ENCODE measurements at regions not wholly inside any gene's neighbourhood (a gene's known extent, or its start where the extent isn't known, plus 50 kb on each side); places are given as distances from the start of the nearest gene placed in this dataset.

DNA sequence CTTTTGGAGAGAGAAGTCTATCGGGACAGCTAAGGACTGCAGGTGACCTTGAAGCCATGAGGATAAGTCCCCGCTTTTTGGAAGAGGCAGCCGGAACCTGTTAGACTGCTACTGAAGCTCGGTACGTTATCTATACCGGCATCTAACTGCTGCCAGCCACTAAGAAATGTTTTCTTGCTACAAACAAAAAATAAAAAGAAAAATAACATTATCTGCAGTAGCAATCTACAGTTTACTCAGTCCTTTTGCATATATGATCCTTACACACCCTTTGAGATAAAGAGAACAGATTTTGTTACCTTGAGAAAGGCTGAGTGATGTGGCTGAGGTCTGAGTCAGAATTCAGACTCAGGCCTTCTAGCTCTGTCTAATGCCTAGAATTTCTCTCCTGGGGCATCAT is 314.6 kb downstream of the CDH26 start:
- Histone ChIP-seq H3F3A (ENCODE audit: low read length, unreplicated experiment) (no peaks in the 10 kb centered on the region), H3K9me3 (ENCODE audit: low read length) (no peaks in the 10 kb centered on the region), H2AFZ (ENCODE audit: low read length) (no peak overlapping the region), H3K9ac (ENCODE audit: low read length) (no peak overlapping the region), H3K4me3 (ENCODE audit: low read length) (no peak overlapping the region), H3K27me3 (ENCODE audit: low read length) (no peaks in the 10 kb centered on the region), H3K4me2 (ENCODE audit: low read length) (no peak overlapping the region), H3K79me2 (ENCODE audit: low read length) (no peaks in the 10 kb centered on the region), H3K36me3 (ENCODE audit: low read depth, low read length) (no peaks in the 10 kb centered on the region), H4K20me1 (ENCODE audit: low read length) (no peaks in the 10 kb centered on the region), H3K9me2 (replicated peaks; ENCODE audit: low read length) (no peaks in the 10 kb centered on the region), H3K4me1 (ENCODE audit: insufficient read depth, low read length) (no peaks in the 10 kb centered on the region), H3K27ac (ENCODE audit: low read length) (no peak overlapping the region)
- ChIA-PET CTCF (no interaction called here), POLR2A (ENCODE audit: unreplicated experiment) (no interaction called here)
- no peak for TF ChIP-seq EZH2 (IDR thresholded peaks at IDR 0.05; ENCODE audit: low read length, unreplicated experiment)
- TF ChIP-seq EZH2phosphoT487 (IDR thresholded peaks at IDR 0.05; ENCODE audit: borderline replicate concordance, low read length), result no peak
- TF ChIP-seq, protein P1, sequence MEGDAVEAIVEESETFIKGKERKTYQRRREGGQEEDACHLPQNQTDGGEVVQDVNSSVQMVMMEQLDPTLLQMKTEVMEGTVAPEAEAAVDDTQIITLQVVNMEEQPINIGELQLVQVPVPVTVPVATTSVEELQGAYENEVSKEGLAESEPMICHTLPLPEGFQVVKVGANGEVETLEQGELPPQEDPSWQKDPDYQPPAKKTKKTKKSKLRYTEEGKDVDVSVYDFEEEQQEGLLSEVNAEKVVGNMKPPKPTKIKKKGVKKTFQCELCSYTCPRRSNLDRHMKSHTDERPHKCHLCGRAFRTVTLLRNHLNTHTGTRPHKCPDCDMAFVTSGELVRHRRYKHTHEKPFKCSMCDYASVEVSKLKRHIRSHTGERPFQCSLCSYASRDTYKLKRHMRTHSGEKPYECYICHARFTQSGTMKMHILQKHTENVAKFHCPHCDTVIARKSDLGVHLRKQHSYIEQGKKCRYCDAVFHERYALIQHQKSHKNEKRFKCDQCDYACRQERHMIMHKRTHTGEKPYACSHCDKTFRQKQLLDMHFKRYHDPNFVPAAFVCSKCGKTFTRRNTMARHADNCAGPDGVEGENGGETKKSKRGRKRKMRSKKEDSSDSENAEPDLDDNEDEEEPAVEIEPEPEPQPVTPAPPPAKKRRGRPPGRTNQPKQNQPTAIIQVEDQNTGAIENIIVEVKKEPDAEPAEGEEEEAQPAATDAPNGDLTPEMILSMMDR (conservative IDR thresholded peaks at IDR 0.05; ENCODE audit: low read depth, low read length), result no peak
- intact Hi-C loops (cut with micrococcal nuclease), result no loop called here
- ATAC-seq (no peak), DNase-seq (no peak)
- no TSS peak for BruUV-seq (replicated peaks)

DNA sequence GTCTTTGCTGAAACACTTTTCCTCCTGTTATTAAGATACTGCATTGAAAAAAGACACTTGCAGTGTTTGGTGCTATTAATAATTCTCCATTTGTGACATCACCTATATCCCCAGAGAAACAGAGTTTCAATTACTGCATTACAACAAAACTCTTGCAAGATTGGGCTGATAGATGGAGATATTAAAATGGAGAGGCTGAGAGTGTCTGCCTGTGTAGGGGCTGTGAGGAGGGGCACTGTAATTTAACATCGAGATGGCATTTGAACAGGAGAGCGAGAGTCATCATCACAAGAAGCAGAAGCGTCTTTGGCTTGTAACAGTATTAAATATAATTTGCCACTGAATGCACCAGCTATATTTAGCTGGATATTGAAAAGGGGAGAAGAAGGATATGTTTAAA is 316.5 kb downstream of the CDH26 start:
- no peak for DNase-seq
- Histone ChIP-seq H3K4me1 (ENCODE audit: insufficient read depth, low read length) (no peaks in the 10 kb centered on the region), H3K79me2 (ENCODE audit: low read length) (no peaks in the 10 kb centered on the region), H3K27me3 (ENCODE audit: low read length) (no peaks in the 10 kb centered on the region), H3K9ac (ENCODE audit: low read length) (no peak overlapping the region), H3K27ac (ENCODE audit: low read length) (no peak overlapping the region), H3K9me3 (ENCODE audit: low read length) (no peaks in the 10 kb centered on the region; the same call in 1 of the 2 replicates), H3F3A (ENCODE audit: low read length, unreplicated experiment) (no peaks in the 10 kb centered on the region), H3K4me3 (ENCODE audit: low read length) (no peak overlapping the region), H3K4me2 (ENCODE audit: low read length) (no peak overlapping the region), H2AFZ (ENCODE audit: low read length) (no peak overlapping the region), H4K20me1 (ENCODE audit: low read length) (no peaks in the 10 kb centered on the region), H3K36me3 (ENCODE audit: low read depth, low read length) (no peaks in the 10 kb centered on the region), H3K9me2 (replicated peaks; ENCODE audit: low read length) (no peaks in the 10 kb centered on the region)
- no peak for ATAC-seq
- BruUV-seq (replicated peaks), result no TSS peak
- ChIA-PET CTCF (no interaction called here), POLR2A (ENCODE audit: unreplicated experiment) (no interaction called here)
- intact Hi-C loops (cut with micrococcal nuclease), result no loop called here
- no peak for TF ChIP-seq EZH2phosphoT487 (IDR thresholded peaks at IDR 0.05; ENCODE audit: borderline replicate concordance, low read length)
- TF ChIP-seq EZH2 (IDR thresholded peaks at IDR 0.05; ENCODE audit: low read length, unreplicated experiment), result no peak
- TF ChIP-seq, protein P1 (conservative IDR thresholded peaks at IDR 0.05; ENCODE audit: low read depth, low read length), result no peak

DNA sequence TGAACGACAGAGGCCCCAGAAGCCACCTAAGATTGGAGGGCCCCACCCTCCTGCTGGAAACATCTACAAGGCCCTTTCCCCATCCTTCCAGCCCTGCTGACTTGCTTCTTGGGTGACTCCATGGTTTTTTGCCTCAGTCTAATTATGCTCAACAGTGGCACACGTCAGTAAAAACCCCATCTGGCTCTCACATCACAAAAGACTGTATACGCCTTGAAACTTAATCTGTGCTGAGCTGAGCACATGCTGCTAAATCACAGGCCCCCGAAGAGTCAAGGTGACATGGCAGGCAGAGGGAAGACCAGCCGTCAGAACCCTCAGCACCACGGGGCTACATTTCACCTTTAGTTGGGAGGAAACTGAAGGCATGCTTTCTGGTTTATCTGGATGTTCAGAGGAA is 323.1 kb downstream of the CDH26 start:
- H3K9ac ChIP-seq (ENCODE audit: low read length), result no peak overlapping the region
- intact Hi-C loops (cut with micrococcal nuclease), result no loop called here
- H3K4me3 ChIP-seq (ENCODE audit: low read length), result no peak overlapping the region
- H4K20me1 ChIP-seq (ENCODE audit: low read length), result no peaks in the 10 kb centered on the region
- no TSS peak for BruUV-seq (replicated peaks)
- no peaks in the 10 kb centered on the region for H3K36me3 ChIP-seq (ENCODE audit: low read depth, low read length)
- H3K9me2 ChIP-seq (replicated peaks; ENCODE audit: low read length), result no peaks in the 10 kb centered on the region
- no peak overlapping the region for H2AFZ ChIP-seq (ENCODE audit: low read length)
- no peak overlapping the region for H3K4me2 ChIP-seq (ENCODE audit: low read length)
- H3K4me1 ChIP-seq (ENCODE audit: insufficient read depth, low read length), result no peaks in the 10 kb centered on the region
- ATAC-seq (no peak), DNase-seq (no peak)
- ChIA-PET POLR2A (ENCODE audit: unreplicated experiment) (no interaction called here), CTCF (no interaction called here)
- H3K79me2 ChIP-seq (ENCODE audit: low read length), result no peaks in the 10 kb centered on the region
- TF ChIP-seq, protein P1 (conservative IDR thresholded peaks at IDR 0.05; ENCODE audit: low read depth, low read length), result no peak
- no peak for TF ChIP-seq EZH2phosphoT487 (IDR thresholded peaks at IDR 0.05; ENCODE audit: borderline replicate concordance, low read length)
- no peak for TF ChIP-seq EZH2 (IDR thresholded peaks at IDR 0.05; ENCODE audit: low read length, unreplicated experiment)
- no peaks in the 10 kb centered on the region for H3K27me3 ChIP-seq (ENCODE audit: low read length)
- peaks cover 34% of the 10 kb centered on the region for H3K9me3 ChIP-seq (ENCODE audit: low read length)
- no peak overlapping the region for H3K27ac ChIP-seq (ENCODE audit: low read length)
- H3F3A ChIP-seq (ENCODE audit: low read length, unreplicated experiment), result no peaks in the 10 kb centered on the region
